EH (cell line): ENCODE measurements at regions not wholly inside any gene's neighbourhood (a gene's known extent, or its start where the extent isn't known, plus 50 kb on each side); places are given as distances from the start of the nearest gene placed in this dataset.
A peak's percentile ranks its signal among the peaks of the same experiment; 100 is the strongest.

ENCODE experiments used
- DNase-seq: peaks from one replicate; pipeline ENCODE4 v3.0.0-alpha.2; 2015; ENCODE audit warnings: low read depth

- no peak for DNase-seq
These were observed 183.1 kb downstream of the ZNF330 start for GRCh38 chr4:141403782-141404181.

DNA sequence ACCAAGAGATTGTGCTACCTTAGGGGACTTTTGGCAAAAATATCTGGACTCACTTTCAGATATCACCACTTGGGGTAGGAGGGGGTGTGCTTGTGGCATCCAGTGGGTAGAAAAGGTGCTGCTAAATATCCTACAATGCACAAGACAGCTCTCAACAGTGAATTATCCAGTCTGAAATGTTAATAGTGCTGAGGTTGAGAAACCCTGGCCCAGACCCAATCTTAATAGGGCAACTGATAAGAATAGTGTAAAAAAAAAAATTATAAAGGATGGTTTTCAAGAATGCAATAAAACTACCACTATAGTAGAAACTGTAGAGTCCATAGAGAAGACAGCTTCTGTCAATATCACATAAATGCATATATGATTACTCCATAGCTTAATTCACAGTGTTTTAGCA lies 185.5 kb downstream of the ZNF330 start:
- DNase-seq, result no peak

GRCh38 chr4:141409556-141409955 lies 188.9 kb downstream of the ZNF330 start:
- no peak for DNase-seq

DNA sequence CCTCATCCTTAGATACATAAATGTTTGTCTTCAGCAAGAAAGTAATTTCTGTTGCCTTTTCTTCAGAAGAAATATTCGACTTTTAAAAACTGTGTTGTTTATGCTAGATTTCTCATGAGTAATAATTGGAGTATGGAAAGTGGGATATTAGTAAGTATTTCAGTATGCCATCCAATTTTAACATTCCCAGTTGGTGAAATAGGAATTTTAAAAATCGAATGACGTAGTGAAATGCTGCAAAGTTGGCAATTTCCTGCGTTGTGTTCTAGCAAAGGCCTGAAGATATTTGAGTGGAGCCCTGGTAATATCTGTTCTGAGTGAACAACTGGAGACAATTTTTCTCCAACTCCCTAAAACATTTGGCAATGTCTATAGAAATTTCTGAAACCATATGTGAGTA lies 190.1 kb downstream of the ZNF330 start:
- DNase-seq, result peak; percentile 80

DNA sequence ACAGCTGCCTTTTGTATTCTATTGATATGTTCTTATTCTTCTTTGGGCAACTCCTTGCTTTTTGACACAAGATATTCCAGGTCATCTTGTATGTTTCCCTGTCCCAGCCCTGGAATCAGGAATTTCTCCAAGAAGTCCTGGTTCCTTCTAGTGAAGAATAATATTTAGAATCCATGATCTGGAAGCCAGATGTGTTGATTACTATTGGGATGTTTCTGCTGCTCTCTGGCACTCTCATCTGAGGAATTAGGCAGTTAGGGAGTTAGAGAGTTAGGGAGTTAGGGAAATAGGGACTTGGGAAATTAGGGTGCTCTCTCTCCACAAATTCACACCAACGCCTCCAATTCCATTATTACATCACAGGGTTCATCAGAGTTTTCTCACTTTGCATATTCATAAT lies 191.2 kb downstream of the ZNF330 start:
- DNase-seq, result no peak

- DNase-seq, result no peak
These were observed 192.7 kb downstream of the ZNF330 start for GRCh38 chr4:141413366-141413765.

DNA sequence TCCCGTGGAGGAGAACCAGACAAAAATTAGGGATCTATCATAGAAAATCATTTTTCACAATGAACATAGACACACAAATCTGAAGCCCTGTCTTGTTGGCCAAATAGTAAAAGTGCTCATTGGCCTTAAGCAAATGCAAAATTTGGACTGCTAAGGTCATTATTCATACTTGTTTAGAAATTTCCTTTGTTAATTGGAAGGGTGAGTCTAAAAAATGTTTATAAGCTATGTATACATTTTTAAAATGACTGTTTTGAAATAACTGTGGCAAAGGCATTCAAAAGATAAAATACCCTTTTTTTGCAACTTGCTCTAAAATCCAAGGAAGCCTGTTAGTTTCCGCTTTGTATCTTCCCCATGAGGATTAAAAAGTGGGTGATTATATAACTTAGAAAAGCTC lies 195.0 kb downstream of the ZNF330 start:
- no peak for DNase-seq

GRCh38 chr4:141416219-141416618 lies 195.5 kb downstream of the ZNF330 start:
- peak; percentile 11 for DNase-seq

DNA sequence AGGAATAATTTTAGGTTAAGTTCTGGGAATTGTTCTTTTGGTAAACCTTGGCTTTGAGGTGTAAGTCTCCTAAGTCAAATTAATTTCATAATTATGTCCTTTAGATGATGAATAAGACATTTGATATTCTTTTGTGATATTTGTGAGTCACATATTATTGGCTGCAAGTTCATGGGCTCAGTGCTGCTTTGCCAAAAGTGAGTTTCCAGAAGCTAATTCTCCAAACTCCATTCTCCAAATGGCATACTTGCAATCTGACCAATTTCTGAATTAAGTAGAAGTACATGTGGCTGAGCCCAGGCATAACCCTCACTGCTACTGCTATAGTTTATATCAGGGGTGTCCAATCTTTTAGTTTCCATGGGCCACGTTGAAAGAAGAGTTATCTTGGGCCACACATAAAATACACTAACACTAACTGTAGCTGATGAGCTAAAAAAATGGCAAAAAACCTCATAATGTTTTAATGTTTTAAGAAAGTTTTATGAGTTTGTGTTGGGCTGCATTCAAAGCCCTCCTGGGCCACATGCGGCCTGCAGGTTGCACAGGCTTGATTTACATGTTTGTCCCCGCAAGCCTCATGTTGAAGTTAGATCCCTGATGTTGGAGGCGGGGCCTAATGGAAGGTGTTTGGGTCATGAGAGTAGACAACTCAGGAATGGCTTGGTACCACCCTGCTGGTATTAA lies 196.1 kb downstream of the ZNF330 start:
- DNase-seq, result peak; percentile 13

GRCh38 chr4:141417387-141417786 lies 196.7 kb downstream of the ZNF330 start:
- DNase-seq, result peak; percentile 73

DNA sequence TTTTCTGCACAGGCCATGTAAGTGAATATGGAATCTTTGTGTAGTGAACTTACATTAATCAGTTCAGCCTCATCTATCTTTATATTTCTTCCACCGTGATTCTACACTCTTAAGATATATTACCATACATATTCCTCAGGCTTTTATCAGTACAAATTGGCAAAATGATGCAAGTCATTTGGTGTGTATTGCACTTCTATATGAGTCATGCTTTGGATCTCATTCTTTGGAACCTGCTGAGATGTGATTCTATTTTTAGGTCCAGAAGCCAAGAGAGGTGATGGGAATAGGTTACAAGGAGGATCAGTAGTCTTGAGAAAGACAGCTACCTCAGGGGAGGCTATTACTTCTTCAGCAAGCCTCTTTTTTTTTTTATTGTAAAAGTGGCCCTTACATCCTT lies 204.4 kb downstream of the ZNF330 start:
- peak; percentile 79 for DNase-seq

DNA sequence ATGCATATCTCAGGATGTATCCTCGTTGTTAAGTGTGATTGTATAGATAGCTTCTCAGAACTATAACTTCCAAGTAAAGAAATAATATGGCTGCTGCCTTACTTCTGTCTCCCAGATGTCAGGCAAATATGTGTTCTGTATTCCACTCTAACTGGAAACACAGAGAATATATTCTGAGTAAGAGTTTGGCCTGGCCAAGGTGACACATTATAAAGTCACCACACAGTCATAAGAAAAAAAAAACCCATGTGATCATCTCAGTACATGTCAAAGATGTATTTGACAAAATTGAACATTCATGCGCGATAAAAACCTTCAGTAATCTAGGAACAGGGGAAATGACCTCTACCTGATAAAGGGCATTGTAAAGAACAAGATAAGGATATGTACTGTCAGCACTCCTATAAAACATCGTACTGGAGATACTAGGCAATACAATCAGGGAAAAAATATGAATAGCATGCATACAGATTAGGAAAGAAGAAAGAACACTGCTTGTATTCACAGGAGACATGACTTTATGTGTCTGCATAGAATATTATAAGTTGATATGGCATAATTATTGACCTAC lies 207.1 kb downstream of the ZNF330 start:
- DNase-seq, result no peak

GRCh38 chr4:141429933-141430332 lies 206.4 kb upstream of the IL15 start:
- no peak for DNase-seq

GRCh38 chr4:141430686-141431085 lies 205.7 kb upstream of the IL15 start:
- no peak for DNase-seq

GRCh38 chr4:141432000-141432712 lies 204.2 kb upstream of the IL15 start:
- peak; percentile 68 for DNase-seq

GRCh38 chr4:141435446-141436225 lies 200.7 kb upstream of the IL15 start:
- peak; percentile 30 for DNase-seq

- DNase-seq, result no peak
These were observed 197.2 kb upstream of the IL15 start for GRCh38 chr4:141439223-141439622.

DNA sequence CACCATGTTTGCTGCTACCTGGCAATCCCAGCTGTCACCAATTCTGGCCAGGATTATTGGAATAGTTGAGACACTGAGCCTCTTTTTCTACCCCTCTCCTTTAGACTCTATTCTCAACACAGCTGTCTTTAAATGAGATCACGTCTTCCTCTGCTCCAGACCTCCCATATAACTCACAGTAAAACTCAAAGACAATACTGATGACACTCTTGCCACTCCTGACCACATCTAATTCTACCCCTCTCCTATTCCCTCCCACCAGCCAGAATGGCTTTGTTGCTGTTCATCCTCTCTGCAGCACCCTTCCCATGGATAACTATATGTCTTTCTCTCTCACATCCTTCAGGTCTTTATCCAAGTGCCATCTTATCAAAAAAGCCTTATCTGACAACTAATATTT lies 188.6 kb upstream of the IL15 start:
- no peak for DNase-seq

DNA sequence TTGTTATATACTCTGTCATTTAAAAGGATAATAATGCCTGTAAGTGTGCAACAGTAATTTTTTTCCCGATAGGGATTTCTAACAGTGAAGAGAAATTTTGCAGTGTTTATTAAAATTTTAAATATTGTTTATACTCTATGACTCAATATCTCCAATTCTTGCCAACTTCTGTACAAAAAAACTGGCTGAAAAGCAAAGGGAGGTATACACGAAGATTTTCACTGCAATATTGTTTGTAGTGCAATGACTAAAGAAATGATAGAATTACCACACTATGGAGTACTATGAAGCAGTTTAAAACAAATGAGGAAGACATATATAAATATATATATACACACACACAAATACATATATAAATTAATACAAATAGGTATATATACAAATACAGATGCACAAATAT lies 187.9 kb upstream of the IL15 start:
- DNase-seq, result no peak

DNA sequence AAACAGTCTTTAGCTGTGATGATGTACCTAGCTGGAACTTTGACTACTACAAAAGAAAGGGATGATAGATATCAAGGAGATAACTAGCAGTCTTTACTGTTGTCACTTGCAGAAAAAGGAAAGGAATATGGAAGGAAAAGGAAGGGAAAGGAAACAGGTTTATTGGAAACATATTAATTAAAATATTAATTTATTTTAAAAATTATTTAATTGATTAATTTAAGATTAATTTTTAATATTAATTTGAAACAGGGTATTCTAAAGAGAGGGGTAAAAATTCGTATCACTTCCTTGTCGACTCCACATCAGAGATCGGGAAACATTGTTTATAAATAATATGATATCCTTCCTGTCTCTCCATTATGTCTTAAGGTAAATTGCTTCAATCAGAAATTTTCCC lies 186.5 kb upstream of the IL15 start:
- no peak for DNase-seq

GRCh38 chr4:141455651-141456050 lies 180.7 kb upstream of the IL15 start:
- peak; percentile 60 for DNase-seq

GRCh38 chr4:141457653-141458052 lies 178.7 kb upstream of the IL15 start:
- no peak for DNase-seq

- DNase-seq, result peak; percentile 23
These were observed 177.9 kb upstream of the IL15 start for GRCh38 chr4:141458501-141458900.
